GM12878 (cell line): ENCODE measurements at regions not wholly inside any gene's neighbourhood (a gene's known extent, or its start where the extent isn't known, plus 50 kb on each side); places are given as distances from the start of the nearest gene placed in this dataset.

Experiments used
- ATAC-seq: fragments of 200-7000 bp; cut with Tn5 transposase; 3 replicates; pipeline ENCODE4 v1.9.1; 2020; ENCODE audit warnings: mild to moderate bottlenecking, moderate library complexity
- BruUV-seq: library from RNA; stranded (reverse); fragments of 400-500 nt; replicated peaks from 2 replicates; lab custom pipeline; 2021; lab: Mats Ljungman, UMichigan
- CTCF ChIA-PET: fragments of 300-600 bp; sonication (Branson Sonifier 250); formaldehyde crosslinking; extraction: SDS; loops from one replicate; lab custom pipeline; 2021; ENCODE audit warnings: inconsistent platforms; lab: Yijun Ruan, JAX
- POLR2A ChIA-PET: fragments of 350-600 bp; formaldehyde crosslinking; extraction: SDS; loops from one replicate; lab custom pipeline; 2021; ENCODE audit warnings: inconsistent platforms; lab: Charles Lee
- RAD21 ChIA-PET: fragments of 300-600 bp; sonication (Branson Sonifier 250); formaldehyde crosslinking; loops from one replicate; lab custom pipeline; 2023; ENCODE audit warnings: antibody characterized with exemption; ENCODE audit not compliant: unreplicated experiment; lab: Charles Lee
- SMC1A ChIA-PET: fragments of 300-600 bp; sonication (Branson Sonifier 250); formaldehyde crosslinking; loops from one replicate; lab custom pipeline; 2023; ENCODE audit not compliant: unreplicated experiment, uncharacterized antibody; lab: Charles Lee
- DNase-seq: peaks from one replicate; pipeline ENCODE4 v3.0.0-alpha.2; 2011; ENCODE audit warnings: low read depth, low spot score
- FAIRE-seq: peaks from 3 replicates; lab custom pipeline; 2011; peaks lifted over from hg19 to GRCh38; lab: Jason Lieb, UNC
- H2AFZ ChIP-seq: 2 replicates; pipeline ENCODE4 v1.6.0; 2011; ENCODE audit warnings: low read depth, low read length, control low read depth; ENCODE audit not compliant: control insufficient read depth
- H3K27ac ChIP-seq: 2 replicates; pipeline ENCODE4 v1.5.1; 2011; ENCODE audit warnings: control low read depth; ENCODE audit not compliant: control insufficient read depth, insufficient read depth
- H3K27me3 ChIP-seq, 2 experiments: replicated peaks in 1 of 2; 2 replicates each; pipeline versions ENCODE4 v1.6.0 to v1.6.1; 2011; ENCODE audit warnings: low read length in 1 of 2; ENCODE audit not compliant: control insufficient read depth in 2 of 2, insufficient read depth in 2 of 2
- H3K36me3 ChIP-seq, 2 experiments: 2 replicates each; pipeline ENCODE4 v1.5.1; 2011; ENCODE audit warnings: low read length in 1 of 2; ENCODE audit not compliant: control insufficient read depth in 2 of 2, insufficient read depth in 2 of 2
- H3K4me1 ChIP-seq: 2 replicates; pipeline ENCODE4 v1.6.1; 2011; ENCODE audit warnings: mild to moderate bottlenecking, low read length, moderate library complexity, mixed read lengths; ENCODE audit not compliant: control insufficient read depth, insufficient read depth
- H3K4me2 ChIP-seq: 2 replicates; pipeline ENCODE4 v1.6.0; 2011; ENCODE audit warnings: control low read depth; ENCODE audit not compliant: control insufficient read depth, insufficient read depth
- H3K4me3 ChIP-seq: fragments of 200-600 bp; sonication (generic); 2 replicates; pipeline ENCODE4 v1.5.1; 2016
- H3K79me2 ChIP-seq: 2 replicates; pipeline ENCODE4 v1.6.0; 2011; ENCODE audit warnings: low read length; ENCODE audit not compliant: control insufficient read depth, insufficient read depth
- H3K9ac ChIP-seq: 2 replicates; pipeline ENCODE4 v1.8.0; 2011; ENCODE audit warnings: low read length, control low read depth, mixed read lengths; ENCODE audit not compliant: control insufficient read depth, insufficient read depth
- H3K9me3 ChIP-seq: replicated peaks from 3 replicates; pipeline ENCODE4 v1.5.1; 2011; ENCODE audit warnings: mild to moderate bottlenecking, low read length; ENCODE audit not compliant: control insufficient read depth, insufficient read depth
- H4K20me1 ChIP-seq: 2 replicates; pipeline ENCODE4 v1.6.0; 2011; ENCODE audit not compliant: control insufficient read depth, insufficient read depth
- BRCA1 ChIP-seq: IDR thresholded peaks from 2 replicates; pipeline ENCODE4 v1.6.1; 2011; ENCODE audit warnings: low read depth, low read length, improper control_type of control experiment
- CBFB ChIP-seq: IDR thresholded peaks from 2 replicates; pipeline ENCODE4 v1.6.1; 2016; ENCODE audit warnings: antibody characterized with exemption, low read depth
- CHD4 ChIP-seq: fragments of 200-600 bp; sonication (generic); IDR thresholded peaks from 2 replicates; pipeline ENCODE4 v1.6.1; 2016; ENCODE audit warnings: mild to moderate bottlenecking
- CREB1 ChIP-seq: IDR thresholded peaks from 2 replicates; pipeline ENCODE4 v1.6.1; 2012; ENCODE audit warnings: low read depth, mild to moderate bottlenecking, inconsistent platforms
- ESRRA ChIP-seq: IDR thresholded peaks from 2 replicates; pipeline ENCODE4 v1.6.1; 2012; ENCODE audit warnings: mild to moderate bottlenecking, low read length, improper control_type of control experiment
- EZH2 ChIP-seq: IDR thresholded peaks from 2 replicates; pipeline ENCODE4 v1.6.1; 2012; ENCODE audit warnings: low read depth, mild to moderate bottlenecking, control low read depth, inconsistent platforms, low read length, borderline replicate concordance; ENCODE audit not compliant: control insufficient read depth
- IKZF2 ChIP-seq, 2 experiments: fragments of 450-650 bp; IDR thresholded peaks; 2 replicates each; pipeline ENCODE4 v1.6.1; 2017; ENCODE audit warnings: mild to moderate bottlenecking in 2 of 2, moderate library complexity in 2 of 2
- MEF2B ChIP-seq: fragments of 450-650 bp; IDR thresholded peaks from 2 replicates; pipeline ENCODE4 v1.6.1; 2018; ENCODE audit warnings: mild to moderate bottlenecking, moderate library complexity; ENCODE audit not compliant: partially characterized antibody, poor library complexity, severe bottlenecking
- MYB ChIP-seq: fragments of 150-350 bp; IDR thresholded peaks from 2 replicates; pipeline ENCODE4 v1.6.1; 2014; ENCODE audit warnings: mild to moderate bottlenecking, low read depth, low read length, borderline replicate concordance
- NFXL1 ChIP-seq: fragments of 450-650 bp; IDR thresholded peaks from 2 replicates; pipeline ENCODE4 v1.6.1; 2017; ENCODE audit warnings: antibody characterized with exemption, mild to moderate bottlenecking, borderline replicate concordance
- POLR2AphosphoS5 ChIP-seq: IDR thresholded peaks from 2 replicates; pipeline ENCODE4 v1.6.1; 2011; ENCODE audit warnings: mild to moderate bottlenecking, low read length, inconsistent platforms
- SP1 ChIP-seq: IDR thresholded peaks from one replicate; pipeline ENCODE4 v1.6.1; 2011; ENCODE audit warnings: low read depth, low read length
- STAT1 ChIP-seq: fragments of 450-650 bp; conservative IDR thresholded peaks from 2 replicates; pipeline ENCODE4 v1.6.1; 2014; ENCODE audit warnings: antibody characterized with exemption, mild to moderate bottlenecking
- TBL1XR1 ChIP-seq: IDR thresholded peaks from 2 replicates; pipeline ENCODE4 v1.6.1; 2012; ENCODE audit warnings: low read depth, low read length, improper control_type of control experiment
- YY1 ChIP-seq: IDR thresholded peaks from 2 replicates; pipeline ENCODE4 v1.6.1; 2011; ENCODE audit warnings: low read depth, mild to moderate bottlenecking, low read length
- WGBS: methylation state at CpG from one replicate; pipeline ENCODE4 v1.1.6; 2016; ENCODE audit warnings: low lambda C conversion rate; ENCODE audit not compliant: insufficient replicate concordance, insufficient coverage; ENCODE audit errors: missing lambda C conversion rate; 5-methylcytosine and 5-hydroxymethylcytosine counted together
- in situ Hi-C: fragments of 300-500 bp; cut with MboI; formaldehyde crosslinking; loops from 9 replicates; pipeline ENCODE4 v1.14.3; 2018; ENCODE audit warnings: mixed read lengths
- intact Hi-C: fragments of 100-400 bp; cut with micrococcal nuclease; formaldehyde crosslinking; loops from one replicate; pipeline ENCODE4 v1.14.2; 2022; ENCODE audit not compliant: unreplicated experiment
- TF ChIP-seq, protein P1 (sequence below): fragments of 450-650 bp; IDR thresholded peaks from 2 replicates; pipeline ENCODE4 v1.6.1; 2016; ENCODE audit warnings: mild to moderate bottlenecking, moderate library complexity, borderline replicate concordance
- TF ChIP-seq, protein P2 (sequence below), 3 experiments: IDR thresholded peaks in 2 of 3; conservative IDR thresholded peaks in 1 of 3; 2 replicates each; pipeline ENCODE4 v1.5.1; 2011; ENCODE audit warnings: low read depth in 3 of 3, low read length in 3 of 3, mild to moderate bottlenecking in 3 of 3, control low read depth in 2 of 3, moderate library complexity in 2 of 3, inconsistent platforms in 1 of 3, mixed read lengths in 1 of 3; ENCODE audit not compliant: control insufficient read depth in 2 of 3, insufficient read depth in 1 of 3; ENCODE audit errors: extremely low read depth in 1 of 3
- TF ChIP-seq, protein P3 (sequence below): IDR thresholded peaks from 2 replicates; pipeline ENCODE4 v1.6.1; 2011; ENCODE audit warnings: low read depth, low read length, improper control_type of control experiment, borderline replicate concordance
- TF ChIP-seq, protein P4 (sequence below): IDR thresholded peaks from 2 replicates; pipeline ENCODE4 v1.6.1; 2012; ENCODE audit warnings: low read depth, low read length, improper control_type of control experiment

DNA sequence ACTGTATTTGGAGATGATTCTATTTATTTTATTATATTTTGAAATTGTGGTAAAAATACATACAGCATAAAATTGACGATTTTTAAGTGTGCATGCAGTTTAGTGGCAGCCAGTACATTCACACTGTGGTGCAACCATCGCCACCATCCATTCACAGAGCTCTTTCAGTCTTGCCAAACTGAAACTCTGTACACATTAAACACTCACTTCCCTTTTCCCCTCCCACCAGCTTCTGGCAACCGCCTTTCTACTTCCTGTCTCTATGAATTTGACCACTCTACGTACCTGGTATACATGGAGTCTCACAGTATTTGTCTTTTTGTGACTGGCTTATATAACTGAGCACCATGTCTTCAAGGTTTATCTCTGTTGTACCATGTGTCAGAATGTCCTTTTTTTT lies 303.3 kb upstream of the ATP10A start:
- ChIA-PET RAD21 (no interaction called here), CTCF (no interaction called here), POLR2A (no interaction called here), SMC1A (no interaction called here)
- no TSS peak for BruUV-seq
- H2AFZ ChIP-seq = no peak overlapping the region
- 26% methylated on average over 4 of the region's 4 CpGs for WGBS
- no peaks in the 10 kb centered on the region for H3K4me1 ChIP-seq
- H4K20me1 ChIP-seq = no peaks in the 10 kb centered on the region
- no peak overlapping the region for H3K27ac ChIP-seq
- in situ Hi-C loops (no loop called here), intact Hi-C loops (no loop called here)
- H3K79me2 ChIP-seq = no peaks in the 10 kb centered on the region
- no peak for ATAC-seq
- H3K4me3 ChIP-seq = no peak overlapping the region
- no peak overlapping the region for H3K9ac ChIP-seq
- H3K27me3 ChIP-seq = no peaks in the 10 kb centered on the region
- no peak for FAIRE-seq
- no peaks in the 10 kb centered on the region; the same call in 2 of the 3 replicates for H3K9me3 ChIP-seq
- H3K36me3 ChIP-seq = no peaks in the 10 kb centered on the region
- DNase-seq = no peak
- H3K4me2 ChIP-seq = no peak overlapping the region
- TF ChIP-seq, protein P1, sequence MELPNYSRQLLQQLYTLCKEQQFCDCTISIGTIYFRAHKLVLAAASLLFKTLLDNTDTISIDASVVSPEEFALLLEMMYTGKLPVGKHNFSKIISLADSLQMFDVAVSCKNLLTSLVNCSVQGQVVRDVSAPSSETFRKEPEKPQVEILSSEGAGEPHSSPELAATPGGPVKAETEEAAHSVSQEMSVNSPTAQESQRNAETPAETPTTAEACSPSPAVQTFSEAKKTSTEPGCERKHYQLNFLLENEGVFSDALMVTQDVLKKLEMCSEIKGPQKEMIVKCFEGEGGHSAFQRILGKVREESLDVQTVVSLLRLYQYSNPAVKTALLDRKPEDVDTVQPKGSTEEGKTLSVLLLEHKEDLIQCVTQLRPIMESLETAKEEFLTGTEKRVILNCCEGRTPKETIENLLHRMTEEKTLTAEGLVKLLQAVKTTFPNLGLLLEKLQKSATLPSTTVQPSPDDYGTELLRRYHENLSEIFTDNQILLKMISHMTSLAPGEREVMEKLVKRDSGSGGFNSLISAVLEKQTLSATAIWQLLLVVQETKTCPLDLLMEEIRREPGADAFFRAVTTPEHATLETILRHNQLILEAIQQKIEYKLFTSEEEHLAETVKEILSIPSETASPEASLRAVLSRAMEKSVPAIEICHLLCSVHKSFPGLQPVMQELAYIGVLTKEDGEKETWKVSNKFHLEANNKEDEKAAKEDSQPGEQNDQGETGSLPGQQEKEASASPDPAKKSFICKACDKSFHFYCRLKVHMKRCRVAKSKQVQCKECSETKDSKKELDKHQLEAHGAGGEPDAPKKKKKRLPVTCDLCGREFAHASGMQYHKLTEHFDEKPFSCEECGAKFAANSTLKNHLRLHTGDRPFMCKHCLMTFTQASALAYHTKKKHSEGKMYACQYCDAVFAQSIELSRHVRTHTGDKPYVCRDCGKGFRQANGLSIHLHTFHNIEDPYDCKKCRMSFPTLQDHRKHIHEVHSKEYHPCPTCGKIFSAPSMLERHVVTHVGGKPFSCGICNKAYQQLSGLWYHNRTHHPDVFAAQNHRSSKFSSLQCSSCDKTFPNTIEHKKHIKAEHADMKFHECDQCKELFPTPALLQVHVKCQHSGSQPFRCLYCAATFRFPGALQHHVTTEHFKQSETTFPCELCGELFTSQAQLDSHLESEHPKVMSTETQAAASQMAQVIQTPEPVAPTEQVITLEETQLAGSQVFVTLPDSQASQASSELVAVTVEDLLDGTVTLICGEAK = no peak
- no peak for TF ChIP-seq NFXL1
- no peak for TF ChIP-seq STAT1
- TF ChIP-seq, protein P2, sequence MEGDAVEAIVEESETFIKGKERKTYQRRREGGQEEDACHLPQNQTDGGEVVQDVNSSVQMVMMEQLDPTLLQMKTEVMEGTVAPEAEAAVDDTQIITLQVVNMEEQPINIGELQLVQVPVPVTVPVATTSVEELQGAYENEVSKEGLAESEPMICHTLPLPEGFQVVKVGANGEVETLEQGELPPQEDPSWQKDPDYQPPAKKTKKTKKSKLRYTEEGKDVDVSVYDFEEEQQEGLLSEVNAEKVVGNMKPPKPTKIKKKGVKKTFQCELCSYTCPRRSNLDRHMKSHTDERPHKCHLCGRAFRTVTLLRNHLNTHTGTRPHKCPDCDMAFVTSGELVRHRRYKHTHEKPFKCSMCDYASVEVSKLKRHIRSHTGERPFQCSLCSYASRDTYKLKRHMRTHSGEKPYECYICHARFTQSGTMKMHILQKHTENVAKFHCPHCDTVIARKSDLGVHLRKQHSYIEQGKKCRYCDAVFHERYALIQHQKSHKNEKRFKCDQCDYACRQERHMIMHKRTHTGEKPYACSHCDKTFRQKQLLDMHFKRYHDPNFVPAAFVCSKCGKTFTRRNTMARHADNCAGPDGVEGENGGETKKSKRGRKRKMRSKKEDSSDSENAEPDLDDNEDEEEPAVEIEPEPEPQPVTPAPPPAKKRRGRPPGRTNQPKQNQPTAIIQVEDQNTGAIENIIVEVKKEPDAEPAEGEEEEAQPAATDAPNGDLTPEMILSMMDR (IDR thresholded peaks at IDR 0.05 in 2 of 3, conservative IDR thresholded peaks at IDR 0.05 in 1 of 3; ENCODE audit: control insufficient read depth in 2 of 3, extremely low read depth in 1 of 3, insufficient read depth in 1 of 3, low read depth in 3 of 3, low read length in 3 of 3) = no peak
- TF ChIP-seq, protein P3, sequence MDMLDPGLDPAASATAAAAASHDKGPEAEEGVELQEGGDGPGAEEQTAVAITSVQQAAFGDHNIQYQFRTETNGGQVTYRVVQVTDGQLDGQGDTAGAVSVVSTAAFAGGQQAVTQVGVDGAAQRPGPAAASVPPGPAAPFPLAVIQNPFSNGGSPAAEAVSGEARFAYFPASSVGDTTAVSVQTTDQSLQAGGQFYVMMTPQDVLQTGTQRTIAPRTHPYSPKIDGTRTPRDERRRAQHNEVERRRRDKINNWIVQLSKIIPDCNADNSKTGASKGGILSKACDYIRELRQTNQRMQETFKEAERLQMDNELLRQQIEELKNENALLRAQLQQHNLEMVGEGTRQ = no peak
- no peak for TF ChIP-seq CHD4
- TF ChIP-seq BRCA1 = no peak
- TF ChIP-seq ESRRA = no peak
- TF ChIP-seq IKZF2 (IDR thresholded peaks at IDR 0.05) = no peak
- TF ChIP-seq, protein P4, sequence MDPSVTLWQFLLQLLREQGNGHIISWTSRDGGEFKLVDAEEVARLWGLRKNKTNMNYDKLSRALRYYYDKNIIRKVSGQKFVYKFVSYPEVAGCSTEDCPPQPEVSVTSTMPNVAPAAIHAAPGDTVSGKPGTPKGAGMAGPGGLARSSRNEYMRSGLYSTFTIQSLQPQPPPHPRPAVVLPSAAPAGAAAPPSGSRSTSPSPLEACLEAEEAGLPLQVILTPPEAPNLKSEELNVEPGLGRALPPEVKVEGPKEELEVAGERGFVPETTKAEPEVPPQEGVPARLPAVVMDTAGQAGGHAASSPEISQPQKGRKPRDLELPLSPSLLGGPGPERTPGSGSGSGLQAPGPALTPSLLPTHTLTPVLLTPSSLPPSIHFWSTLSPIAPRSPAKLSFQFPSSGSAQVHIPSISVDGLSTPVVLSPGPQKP = no peak
- no peak for TF ChIP-seq POLR2AphosphoS5
- no peak for TF ChIP-seq MEF2B
- TF ChIP-seq SP1 = no peak
- TF ChIP-seq CBFB = no peak
- TF ChIP-seq TBL1XR1 = no peak
- TF ChIP-seq MYB = no peak
- TF ChIP-seq CREB1 = no peak
- TF ChIP-seq YY1 = no peak
- TF ChIP-seq EZH2 = no peak
